ENCODE measurements at regions not wholly inside any gene's neighbourhood (a gene's known extent, or its start where the extent isn't known, plus 50 kb on each side); places are given as distances from the start of the nearest gene placed in this dataset.

GRCh38 chr5:82358457-82358856, 80.3 kb upstream of the RPS23 start:
- no peaks in the 10 kb centered on the region for H3K27me3 ChIP-seq (ENCODE audit: insufficient read depth, low read depth, severe bottlenecking)
- no peak overlapping the region for H3K27ac ChIP-seq
- H3K9me3 ChIP-seq (ENCODE audit: severe bottlenecking): no peaks in the 10 kb centered on the region
- no peak for DNase-seq
- no peak for TF ChIP-seq CTCF (IDR thresholded peaks at IDR 0.05; ENCODE audit: low read depth, low read length)
- H3K36me3 ChIP-seq: no peaks in the 10 kb centered on the region
- H3K4me3 ChIP-seq (ENCODE audit: low read depth, low read length): no peak overlapping the region

GRCh38 chr5:82356808-82357671, 78.9 kb upstream of the RPS23 start:
- Histone ChIP-seq H3K9me3 (ENCODE audit: severe bottlenecking) (no peaks in the 10 kb centered on the region), H3K27ac (no peak overlapping the region), H3K4me3 (ENCODE audit: low read depth, low read length) (no peak overlapping the region), H3K36me3 (no peaks in the 10 kb centered on the region), H3K27me3 (ENCODE audit: insufficient read depth, low read depth, severe bottlenecking) (no peaks in the 10 kb centered on the region)
- TF ChIP-seq CTCF (IDR thresholded peaks at IDR 0.05; ENCODE audit: low read depth, low read length): no peak
- no peak for DNase-seq

GRCh38 chr5:82356021-82356420, 77.9 kb upstream of the RPS23 start:
- Histone ChIP-seq H3K27me3 (ENCODE audit: insufficient read depth, low read depth, severe bottlenecking) (no peaks in the 10 kb centered on the region), H3K9me3 (ENCODE audit: severe bottlenecking) (no peaks in the 10 kb centered on the region), H3K27ac (no peak overlapping the region), H3K4me3 (ENCODE audit: low read depth, low read length) (no peak overlapping the region), H3K36me3 (no peaks in the 10 kb centered on the region)
- DNase-seq: no peak
- TF ChIP-seq CTCF (IDR thresholded peaks at IDR 0.05; ENCODE audit: low read depth, low read length): no peak

- DNase-seq: no peak
- no peaks in the 10 kb centered on the region for H3K9me3 ChIP-seq (ENCODE audit: severe bottlenecking)
- no peaks in the 10 kb centered on the region for H3K27me3 ChIP-seq (ENCODE audit: insufficient read depth, low read depth, severe bottlenecking)
- TF ChIP-seq CTCF (IDR thresholded peaks at IDR 0.05; ENCODE audit: low read depth, low read length): no peak
- no peak overlapping the region for H3K27ac ChIP-seq
- no peaks in the 10 kb centered on the region for H3K36me3 ChIP-seq
- no peak overlapping the region for H3K4me3 ChIP-seq (ENCODE audit: low read depth, low read length)
Observed at GRCh38 chr5:82355496-82355895, 77.3 kb upstream of the RPS23 start.

- no peaks in the 10 kb centered on the region for H3K9me3 ChIP-seq (ENCODE audit: severe bottlenecking)
- no peak for DNase-seq
- TF ChIP-seq CTCF (IDR thresholded peaks at IDR 0.05; ENCODE audit: low read depth, low read length): no peak
- no peaks in the 10 kb centered on the region for H3K27me3 ChIP-seq (ENCODE audit: insufficient read depth, low read depth, severe bottlenecking)
- no peak overlapping the region for H3K4me3 ChIP-seq (ENCODE audit: low read depth, low read length)
- H3K27ac ChIP-seq: no peak overlapping the region
- H3K36me3 ChIP-seq: no peaks in the 10 kb centered on the region
Observed at GRCh38 chr5:82355053-82355452, 76.9 kb upstream of the RPS23 start.

- no peak for DNase-seq
- Histone ChIP-seq H3K9me3 (ENCODE audit: severe bottlenecking) (no peaks in the 10 kb centered on the region), H3K27me3 (ENCODE audit: insufficient read depth, low read depth, severe bottlenecking) (no peaks in the 10 kb centered on the region), H3K36me3 (no peaks in the 10 kb centered on the region), H3K4me3 (ENCODE audit: low read depth, low read length) (no peak overlapping the region), H3K27ac (no peak overlapping the region)
- TF ChIP-seq CTCF (IDR thresholded peaks at IDR 0.05; ENCODE audit: low read depth, low read length): no peak
Observed at GRCh38 chr5:82354543-82354942, 76.4 kb upstream of the RPS23 start.

Data from WERI-Rb-1 (cell line).